GM12878 (cell line): ENCODE measurements at regions not wholly inside any gene's neighbourhood (a gene's known extent, or its start where the extent isn't known, plus 50 kb on each side); places are given as distances from the start of the nearest gene placed in this dataset.

Experiments used
- ATAC-seq: fragments of 200-7000 bp; cut with Tn5 transposase; 3 replicates; pipeline ENCODE4 v1.9.1; 2020; ENCODE audit warnings: mild to moderate bottlenecking, moderate library complexity
- BruUV-seq: library from RNA; stranded (reverse); fragments of 400-500 nt; replicated peaks from 2 replicates; lab custom pipeline; 2021; lab: Mats Ljungman, UMichigan
- CTCF ChIA-PET: fragments of 300-600 bp; sonication (Branson Sonifier 250); formaldehyde crosslinking; extraction: SDS; loops from one replicate; lab custom pipeline; 2021; ENCODE audit warnings: inconsistent platforms; lab: Yijun Ruan, JAX
- POLR2A ChIA-PET: fragments of 350-600 bp; formaldehyde crosslinking; extraction: SDS; loops from one replicate; lab custom pipeline; 2021; ENCODE audit warnings: inconsistent platforms; lab: Charles Lee
- RAD21 ChIA-PET: fragments of 300-600 bp; sonication (Branson Sonifier 250); formaldehyde crosslinking; loops from one replicate; lab custom pipeline; 2023; ENCODE audit warnings: antibody characterized with exemption; ENCODE audit not compliant: unreplicated experiment; lab: Charles Lee
- SMC1A ChIA-PET: fragments of 300-600 bp; sonication (Branson Sonifier 250); formaldehyde crosslinking; loops from one replicate; lab custom pipeline; 2023; ENCODE audit not compliant: unreplicated experiment, uncharacterized antibody; lab: Charles Lee
- DNase-seq: peaks from one replicate; pipeline ENCODE4 v3.0.0-alpha.2; 2011; ENCODE audit warnings: low read depth, low spot score
- FAIRE-seq: peaks from 3 replicates; lab custom pipeline; 2011; peaks lifted over from hg19 to GRCh38; lab: Jason Lieb, UNC
- H2AFZ ChIP-seq: 2 replicates; pipeline ENCODE4 v1.6.0; 2011; ENCODE audit warnings: low read depth, low read length, control low read depth; ENCODE audit not compliant: control insufficient read depth
- H3K27ac ChIP-seq: 2 replicates; pipeline ENCODE4 v1.5.1; 2011; ENCODE audit warnings: control low read depth; ENCODE audit not compliant: control insufficient read depth, insufficient read depth
- H3K27me3 ChIP-seq, 2 experiments: replicated peaks in 1 of 2; 2 replicates each; pipeline versions ENCODE4 v1.6.0 to v1.6.1; 2011; ENCODE audit warnings: low read length in 1 of 2; ENCODE audit not compliant: control insufficient read depth in 2 of 2, insufficient read depth in 2 of 2
- H3K36me3 ChIP-seq, 2 experiments: 2 replicates each; pipeline ENCODE4 v1.5.1; 2011; ENCODE audit warnings: low read length in 1 of 2; ENCODE audit not compliant: control insufficient read depth in 2 of 2, insufficient read depth in 2 of 2
- H3K4me1 ChIP-seq: 2 replicates; pipeline ENCODE4 v1.6.1; 2011; ENCODE audit warnings: mild to moderate bottlenecking, low read length, moderate library complexity, mixed read lengths; ENCODE audit not compliant: control insufficient read depth, insufficient read depth
- H3K4me2 ChIP-seq: 2 replicates; pipeline ENCODE4 v1.6.0; 2011; ENCODE audit warnings: control low read depth; ENCODE audit not compliant: control insufficient read depth, insufficient read depth
- H3K4me3 ChIP-seq: fragments of 200-600 bp; sonication (generic); 2 replicates; pipeline ENCODE4 v1.5.1; 2016
- H3K79me2 ChIP-seq: 2 replicates; pipeline ENCODE4 v1.6.0; 2011; ENCODE audit warnings: low read length; ENCODE audit not compliant: control insufficient read depth, insufficient read depth
- H3K9ac ChIP-seq: 2 replicates; pipeline ENCODE4 v1.8.0; 2011; ENCODE audit warnings: low read length, control low read depth, mixed read lengths; ENCODE audit not compliant: control insufficient read depth, insufficient read depth
- H3K9me3 ChIP-seq: replicated peaks from 3 replicates; pipeline ENCODE4 v1.5.1; 2011; ENCODE audit warnings: mild to moderate bottlenecking, low read length; ENCODE audit not compliant: control insufficient read depth, insufficient read depth
- H4K20me1 ChIP-seq: 2 replicates; pipeline ENCODE4 v1.6.0; 2011; ENCODE audit not compliant: control insufficient read depth, insufficient read depth
- CHD1 ChIP-seq: IDR thresholded peaks from 2 replicates; pipeline ENCODE4 v1.6.1; 2012; ENCODE audit warnings: low read depth, low read length, improper control_type of control experiment
- CUX1 ChIP-seq: IDR thresholded peaks from 2 replicates; pipeline ENCODE4 v1.6.1; 2012; ENCODE audit warnings: improper control_type of control experiment, low read depth, low read length; ENCODE audit not compliant: insufficient replicate concordance
- IKZF1 ChIP-seq: fragments of 450-650 bp; conservative IDR thresholded peaks from 2 replicates; pipeline ENCODE4 v1.6.1; 2017; ENCODE audit warnings: antibody characterized with exemption, mild to moderate bottlenecking
- KAT2A ChIP-seq: conservative IDR thresholded peaks from 2 replicates; pipeline ENCODE4 v1.6.1; 2011; ENCODE audit warnings: low read depth, low read length; ENCODE audit not compliant: control insufficient read depth
- MEF2A ChIP-seq: IDR thresholded peaks from 2 replicates; pipeline ENCODE4 v1.6.1; 2011; ENCODE audit warnings: low read depth, mild to moderate bottlenecking, low read length, moderate library complexity; ENCODE audit not compliant: insufficient read depth
- POLR2AphosphoS5 ChIP-seq: IDR thresholded peaks from 2 replicates; pipeline ENCODE4 v1.6.1; 2011; ENCODE audit warnings: mild to moderate bottlenecking, low read length, inconsistent platforms
- RCOR1 ChIP-seq: conservative IDR thresholded peaks from 2 replicates; pipeline ENCODE4 v1.6.1; 2012; ENCODE audit warnings: low read depth, low read length, improper control_type of control experiment
- SREBF2 ChIP-seq: IDR thresholded peaks from 2 replicates; pipeline ENCODE4 v1.6.1; 2012; ENCODE audit warnings: mild to moderate bottlenecking, low read length
- TARDBP ChIP-seq: IDR thresholded peaks from 2 replicates; pipeline ENCODE4 v1.6.1; 2016; ENCODE audit warnings: borderline replicate concordance
- WGBS: methylation state at CpG from one replicate; pipeline ENCODE4 v1.1.6; 2016; ENCODE audit warnings: low lambda C conversion rate; ENCODE audit not compliant: insufficient replicate concordance, insufficient coverage; ENCODE audit errors: missing lambda C conversion rate; 5-methylcytosine and 5-hydroxymethylcytosine counted together
- in situ Hi-C: fragments of 300-500 bp; cut with MboI; formaldehyde crosslinking; loops from 9 replicates; pipeline ENCODE4 v1.14.3; 2018; ENCODE audit warnings: mixed read lengths
- intact Hi-C: fragments of 100-400 bp; cut with micrococcal nuclease; formaldehyde crosslinking; loops from one replicate; pipeline ENCODE4 v1.14.2; 2022; ENCODE audit not compliant: unreplicated experiment
- TF ChIP-seq, protein P1 (sequence below): fragments of 450-650 bp; IDR thresholded peaks from 2 replicates; pipeline ENCODE4 v1.6.1; 2017; ENCODE audit warnings: low read depth, mild to moderate bottlenecking, moderate library complexity

- TF ChIP-seq RCOR1: no peak
- TF ChIP-seq CUX1: no peak
Measured at GRCh38 chr9:85483208-85483607, 258.5 kb downstream of the AGTPBP1 start (continued).

DNA sequence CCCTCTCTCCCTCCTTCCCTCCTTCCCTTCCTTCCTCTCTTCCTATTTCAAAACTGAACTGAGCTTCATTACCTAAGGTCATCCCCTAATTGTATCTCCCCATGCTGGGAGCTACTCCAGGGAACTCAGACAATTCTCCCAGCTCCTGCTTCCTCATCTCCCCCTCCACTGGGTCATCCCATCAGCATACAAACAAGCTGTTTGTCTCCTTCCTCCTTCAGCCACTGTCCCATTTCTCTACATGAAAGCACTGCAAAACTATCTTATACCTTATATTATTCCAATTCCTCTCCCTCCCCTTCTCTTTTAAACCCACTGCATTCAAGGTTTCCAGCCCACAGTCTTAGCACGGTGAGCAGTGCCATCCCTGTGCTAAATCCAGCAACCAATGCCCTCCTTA is 262.4 kb downstream of the AGTPBP1 start:
- peaks cover 0 to 2% of the 10 kb centered on the region in 2 experiments; a peak in 1 of 4 replicates for H3K27me3 ChIP-seq
- ATAC-seq (no peak), DNase-seq (no peak), FAIRE-seq (no peak)
- H3K4me1 ChIP-seq: no peaks in the 10 kb centered on the region
- H3K9me3 ChIP-seq: no peaks in the 10 kb centered on the region; the same call in 2 of the 3 replicates
- CTCF ChIA-PET: no interaction called here
- TF ChIP-seq TARDBP (no peak), SREBF2 (no peak), IKZF1 (no peak), CHD1 (no peak), MEF2A (no peak), KAT2A (no peak), POLR2AphosphoS5 (no peak)
- TF ChIP-seq, protein P1, sequence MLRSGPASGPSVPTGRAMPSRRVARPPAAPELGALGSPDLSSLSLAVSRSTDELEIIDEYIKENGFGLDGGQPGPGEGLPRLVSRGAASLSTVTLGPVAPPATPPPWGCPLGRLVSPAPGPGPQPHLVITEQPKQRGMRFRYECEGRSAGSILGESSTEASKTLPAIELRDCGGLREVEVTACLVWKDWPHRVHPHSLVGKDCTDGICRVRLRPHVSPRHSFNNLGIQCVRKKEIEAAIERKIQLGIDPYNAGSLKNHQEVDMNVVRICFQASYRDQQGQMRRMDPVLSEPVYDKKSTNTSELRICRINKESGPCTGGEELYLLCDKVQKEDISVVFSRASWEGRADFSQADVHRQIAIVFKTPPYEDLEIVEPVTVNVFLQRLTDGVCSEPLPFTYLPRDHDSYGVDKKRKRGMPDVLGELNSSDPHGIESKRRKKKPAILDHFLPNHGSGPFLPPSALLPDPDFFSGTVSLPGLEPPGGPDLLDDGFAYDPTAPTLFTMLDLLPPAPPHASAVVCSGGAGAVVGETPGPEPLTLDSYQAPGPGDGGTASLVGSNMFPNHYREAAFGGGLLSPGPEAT: no peak
- SMC1A ChIA-PET: no interaction called here
- 0% methylated on average over 1 of the region's 1 CpG for WGBS
- in situ Hi-C loops: no loop called here
- H3K9ac ChIP-seq: no peak overlapping the region
- no peak overlapping the region for H3K4me2 ChIP-seq
- POLR2A ChIA-PET: no interaction called here
- H3K79me2 ChIP-seq: no peaks in the 10 kb centered on the region
- no peak overlapping the region for H3K4me3 ChIP-seq
- no TSS peak for BruUV-seq
- no peak overlapping the region for H2AFZ ChIP-seq
- no peaks in the 10 kb centered on the region for H3K36me3 ChIP-seq
- RAD21 ChIA-PET: no interaction called here
- intact Hi-C loops: no loop called here
- no peaks in the 10 kb centered on the region for H4K20me1 ChIP-seq
- no peak overlapping the region for H3K27ac ChIP-seq
